Activated T-helper 2 cell treated with anti-CD3 and anti-CD28 coated beads, Interferon-gamma antibody, Interleukin-2, Interleukin-4, amounts not matched to agents 10 μg/mL and 5 μg/mL and 100 μg/mL, durations not matched to agents 14 hours and 24 hours and 36 hours (primary cell): ENCODE measurements at regions not wholly inside any gene's neighbourhood (a gene's known extent, or its start where the extent isn't known, plus 50 kb on each side); places are given as distances from the start of the nearest gene placed in this dataset.

Experiments
- DNase-seq: peaks from one replicate; pipeline ENCODE4 v3.0.0; 2021; ENCODE audit warnings: low spot score
- H3K27ac Mint-ChIP-seq: one replicate; pipeline ENCODE4 v1.8.0; 2021; ENCODE audit warnings: mixed read lengths
- H3K27me3 Mint-ChIP-seq: one replicate; pipeline ENCODE4 v1.8.0; 2021; ENCODE audit warnings: low read depth, mixed read lengths
- H3K36me3 Mint-ChIP-seq: one replicate; pipeline ENCODE4 v1.8.0; 2021; ENCODE audit warnings: low read depth, mixed read lengths
- H3K4me1 Mint-ChIP-seq: one replicate; pipeline ENCODE4 v1.8.0; 2021; ENCODE audit warnings: low read depth, mixed read lengths
- H3K4me3 Mint-ChIP-seq: one replicate; pipeline ENCODE4 v1.8.0; 2021; ENCODE audit warnings: low read depth, mild to moderate bottlenecking, moderate library complexity, mixed read lengths
- H3K9me3 Mint-ChIP-seq: one replicate; pipeline ENCODE4 v1.8.0; 2021; ENCODE audit warnings: mixed read lengths
- intact Hi-C: fragments of 100-400 bp; cut with micrococcal nuclease; formaldehyde crosslinking; loops from one replicate; pipeline ENCODE4 v1.15.1; 2023

DNA sequence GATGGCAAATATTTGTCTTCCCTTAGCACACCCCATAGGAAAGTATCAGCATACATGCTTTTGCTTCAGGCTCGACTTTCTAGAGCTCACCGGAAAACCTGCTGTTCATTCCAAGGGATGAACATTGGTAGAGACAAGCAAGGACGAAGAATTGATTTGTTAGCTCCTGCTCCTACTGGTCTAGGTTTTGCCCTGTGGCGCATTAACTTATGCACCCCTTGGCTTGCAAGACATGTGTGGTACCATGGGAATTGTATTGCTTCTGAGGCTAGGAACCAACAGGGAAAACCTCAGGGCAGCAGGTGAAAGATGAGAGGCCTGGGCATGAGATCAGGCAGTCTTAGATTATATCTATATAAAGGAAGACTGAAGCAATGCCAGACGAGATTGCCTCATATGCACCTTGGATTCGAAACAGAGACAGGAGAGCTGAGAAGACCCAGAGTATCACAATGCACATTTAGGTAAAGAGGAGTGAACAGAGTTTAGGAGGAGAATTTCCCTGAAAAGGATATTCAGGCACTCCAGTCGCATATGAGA lies 771.2 kb upstream of the B3GALT2 start:
- Mint-ChIP-seq H3K9me3 (no peaks in the 10 kb centered on the region), H3K36me3 (no peaks in the 10 kb centered on the region), H3K27ac (no peak overlapping the region), H3K4me3 (no peak overlapping the region), H3K27me3 (no peaks in the 10 kb centered on the region), H3K4me1 (no peaks in the 10 kb centered on the region)
- intact Hi-C loops, result no loop called here
- DNase-seq, result no peak

DNA sequence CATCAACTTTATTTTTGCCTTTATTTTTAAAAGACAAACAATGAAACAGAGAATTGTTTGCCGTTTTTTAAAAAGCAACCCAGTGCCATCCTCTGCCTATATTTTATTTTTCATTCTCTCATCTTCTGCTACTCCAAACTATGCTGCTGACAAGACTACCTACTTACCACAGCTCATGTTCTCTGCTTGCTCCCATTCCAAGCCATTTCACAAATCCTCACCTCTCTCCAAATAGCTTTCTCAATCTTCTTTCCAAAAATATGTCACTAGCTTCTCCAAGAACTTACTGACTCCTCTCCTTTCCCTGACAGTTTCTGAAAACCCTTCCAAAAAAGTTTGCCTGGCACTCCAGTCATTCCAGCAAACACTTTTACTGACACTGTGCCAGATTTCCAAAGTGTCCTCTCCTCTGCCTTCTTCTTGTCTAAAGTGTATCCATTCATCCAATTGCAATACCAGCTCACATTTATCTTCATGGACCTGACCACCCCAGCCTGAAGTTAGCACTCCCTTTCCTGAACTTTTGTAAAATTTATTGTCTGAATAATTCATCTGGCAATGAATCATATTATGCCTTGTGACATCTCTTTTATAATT lies 766.5 kb upstream of the B3GALT2 start:
- intact Hi-C loops, result no loop called here
- DNase-seq, result no peak
- Mint-ChIP-seq H3K9me3 (no peaks in the 10 kb centered on the region), H3K36me3 (no peaks in the 10 kb centered on the region), H3K4me3 (no peak overlapping the region), H3K4me1 (no peaks in the 10 kb centered on the region), H3K27me3 (no peaks in the 10 kb centered on the region), H3K27ac (no peak overlapping the region)

DNA sequence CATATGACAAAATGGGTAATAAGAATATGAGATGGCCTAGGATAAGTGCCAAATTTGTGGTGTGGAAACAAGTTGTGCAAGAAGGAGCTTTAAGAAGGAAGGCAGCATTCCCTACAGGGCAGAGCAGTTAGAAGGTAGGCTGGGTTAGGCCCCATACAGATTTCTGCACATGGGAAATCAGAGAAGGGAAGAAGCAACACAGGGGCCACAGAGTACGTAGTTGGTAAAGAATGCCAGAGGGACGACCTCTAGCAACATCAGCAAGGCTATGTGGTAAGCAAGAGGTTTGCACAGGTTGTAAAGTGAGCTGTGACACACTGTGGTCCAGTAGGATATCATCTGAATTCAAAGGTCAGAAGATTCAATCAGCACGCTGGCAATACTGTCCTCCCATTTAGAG lies 765.6 kb upstream of the B3GALT2 start:
- no peaks in the 10 kb centered on the region for H3K9me3 Mint-ChIP-seq
- H3K4me3 Mint-ChIP-seq, result no peak overlapping the region
- no peaks in the 10 kb centered on the region for H3K4me1 Mint-ChIP-seq
- no peak overlapping the region for H3K27ac Mint-ChIP-seq
- no peaks in the 10 kb centered on the region for H3K27me3 Mint-ChIP-seq
- H3K36me3 Mint-ChIP-seq, result no peaks in the 10 kb centered on the region
- intact Hi-C loops, result no loop called here
- no peak for DNase-seq

DNA sequence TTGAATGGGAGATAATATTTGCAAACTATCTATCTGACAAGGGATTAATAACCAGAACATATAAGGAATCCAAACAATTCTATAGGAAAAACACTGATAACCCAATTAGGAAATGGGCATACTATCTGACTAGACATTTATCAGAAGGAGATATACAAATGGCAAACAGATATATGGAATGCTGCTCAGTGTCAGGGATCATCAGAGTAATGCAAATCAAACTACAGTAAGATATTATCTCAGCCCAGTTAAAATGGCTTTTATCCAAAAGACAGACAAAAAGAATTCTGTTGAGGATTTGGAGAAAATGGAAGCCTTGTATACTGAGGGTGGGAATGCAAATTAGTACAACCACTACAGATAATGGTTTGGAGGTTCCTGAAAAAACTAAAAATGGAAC lies 758.0 kb upstream of the B3GALT2 start:
- Mint-ChIP-seq H3K27me3 (no peaks in the 10 kb centered on the region), H3K27ac (no peak overlapping the region), H3K36me3 (no peaks in the 10 kb centered on the region), H3K9me3 (peaks cover 3% of the 10 kb centered on the region), H3K4me3 (no peak overlapping the region), H3K4me1 (no peaks in the 10 kb centered on the region)
- DNase-seq, result no peak
- intact Hi-C loops, result no loop called here

DNA sequence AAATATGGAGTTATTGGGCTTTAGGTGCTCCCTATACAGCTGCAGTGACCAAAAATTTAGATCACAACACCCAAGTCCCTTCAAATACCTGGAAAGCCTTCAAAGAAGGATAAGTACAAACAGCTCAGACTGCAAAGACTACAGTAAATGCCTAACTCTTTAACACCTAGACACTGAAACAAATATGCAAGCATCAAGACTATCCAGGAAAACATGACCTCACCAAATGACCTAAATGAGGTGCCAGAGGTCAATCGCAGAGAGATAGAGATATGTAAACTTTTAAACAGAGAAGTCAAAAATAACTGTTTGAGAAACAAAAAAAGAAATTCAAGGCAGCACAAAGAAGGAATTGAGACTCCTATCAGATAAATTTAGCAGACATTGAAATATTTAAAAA lies 753.8 kb upstream of the B3GALT2 start:
- intact Hi-C loops, result no loop called here
- H3K27ac Mint-ChIP-seq, result no peak overlapping the region
- no peak overlapping the region for H3K4me3 Mint-ChIP-seq
- no peaks in the 10 kb centered on the region for H3K36me3 Mint-ChIP-seq
- H3K4me1 Mint-ChIP-seq, result no peaks in the 10 kb centered on the region
- H3K9me3 Mint-ChIP-seq, result peaks cover 3% of the 10 kb centered on the region
- no peak for DNase-seq
- no peaks in the 10 kb centered on the region for H3K27me3 Mint-ChIP-seq

DNA sequence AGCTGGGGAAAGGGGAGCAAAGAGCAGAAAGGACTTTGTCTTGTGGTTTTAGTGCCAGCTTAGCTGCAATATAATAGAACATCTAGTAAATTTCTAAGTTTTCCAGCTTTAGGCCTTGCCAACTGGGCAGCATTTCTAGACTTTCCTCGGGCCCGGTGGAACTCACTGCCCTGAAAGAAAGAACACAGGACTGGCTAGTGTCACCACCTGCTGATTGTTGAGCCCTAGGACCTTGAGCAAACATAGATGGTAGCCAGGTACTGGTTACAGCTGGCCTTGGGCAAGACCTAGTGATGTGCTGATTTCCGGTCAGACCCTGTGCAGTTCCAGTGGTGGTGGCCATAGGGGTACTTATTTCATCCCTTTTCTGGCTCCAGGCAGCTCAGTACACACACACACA lies 753.2 kb upstream of the B3GALT2 start:
- DNase-seq, result no peak
- intact Hi-C loops, result no loop called here
- Mint-ChIP-seq H3K36me3 (no peaks in the 10 kb centered on the region), H3K27ac (no peak overlapping the region), H3K4me3 (no peak overlapping the region), H3K4me1 (no peaks in the 10 kb centered on the region), H3K9me3 (no peaks in the 10 kb centered on the region), H3K27me3 (no peaks in the 10 kb centered on the region)

DNA sequence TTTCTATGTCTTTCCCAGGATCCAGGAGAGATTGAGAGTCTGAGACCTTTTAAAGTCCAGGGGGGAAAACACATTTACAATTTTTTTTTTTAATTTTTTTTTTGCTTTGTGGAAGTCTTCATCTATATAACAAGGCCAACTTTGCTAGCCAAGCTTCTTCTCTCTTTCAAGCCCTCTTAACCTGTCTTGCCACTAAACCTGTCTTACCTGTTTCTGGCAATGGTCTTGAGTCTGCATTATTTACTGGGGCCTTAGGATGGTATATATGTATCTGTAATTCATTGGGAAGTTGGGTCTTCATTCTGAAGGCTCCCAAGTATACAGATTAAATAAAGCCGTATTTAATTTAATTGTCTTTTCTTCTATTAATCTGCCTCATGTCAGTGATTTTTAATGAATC lies 750.9 kb upstream of the B3GALT2 start:
- H3K27me3 Mint-ChIP-seq, result no peaks in the 10 kb centered on the region
- no peaks in the 10 kb centered on the region for H3K36me3 Mint-ChIP-seq
- DNase-seq, result no peak
- H3K9me3 Mint-ChIP-seq, result no peaks in the 10 kb centered on the region
- no peak overlapping the region for H3K27ac Mint-ChIP-seq
- intact Hi-C loops, result no loop called here
- H3K4me3 Mint-ChIP-seq, result no peak overlapping the region
- H3K4me1 Mint-ChIP-seq, result no peaks in the 10 kb centered on the region

DNA sequence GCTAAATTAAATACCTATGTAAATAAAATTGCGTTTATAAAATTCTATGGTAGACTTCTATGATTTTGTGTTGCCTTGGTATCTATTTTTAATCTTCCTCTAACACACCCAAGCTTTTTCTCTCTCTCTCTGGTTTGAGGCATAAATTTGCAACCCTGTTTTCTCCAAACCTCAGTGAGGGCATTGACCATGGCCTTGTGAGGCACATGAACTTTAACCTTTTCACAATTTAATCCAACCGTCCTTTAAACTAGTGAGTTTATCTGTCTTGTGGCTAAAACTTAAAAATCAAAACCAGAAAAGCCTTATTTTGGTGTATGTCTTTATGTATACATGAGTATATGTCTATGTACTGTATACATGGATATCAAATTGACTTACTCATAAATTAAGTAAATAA lies 746.6 kb upstream of the B3GALT2 start:
- no peaks in the 10 kb centered on the region for H3K27me3 Mint-ChIP-seq
- H3K4me1 Mint-ChIP-seq, result no peaks in the 10 kb centered on the region
- H3K9me3 Mint-ChIP-seq, result peaks cover 8% of the 10 kb centered on the region
- no peak overlapping the region for H3K27ac Mint-ChIP-seq
- H3K36me3 Mint-ChIP-seq, result no peaks in the 10 kb centered on the region
- H3K4me3 Mint-ChIP-seq, result no peak overlapping the region
- no peak for DNase-seq
- intact Hi-C loops, result no loop called here

DNA sequence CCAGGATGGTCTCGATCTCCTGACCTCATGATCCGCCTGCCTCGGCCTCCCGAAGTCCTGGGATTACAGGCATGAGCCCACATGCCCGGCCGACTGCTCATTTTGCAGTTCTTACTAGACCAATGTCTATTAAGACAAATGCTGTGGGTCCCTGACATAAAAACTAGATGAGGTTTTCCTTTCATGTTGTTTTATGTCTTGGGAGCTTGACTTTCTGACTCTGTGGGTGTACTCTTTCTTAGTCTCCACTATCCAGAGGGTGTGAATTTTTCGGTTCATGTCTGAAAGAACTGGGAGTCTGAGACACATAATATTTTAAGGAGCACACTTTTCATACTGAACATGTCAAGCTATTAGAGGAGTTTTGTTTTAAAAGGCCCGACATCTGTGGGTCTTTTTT lies 744.9 kb upstream of the B3GALT2 start:
- Mint-ChIP-seq H3K27me3 (no peaks in the 10 kb centered on the region), H3K9me3 (peaks cover 14% of the 10 kb centered on the region), H3K4me3 (no peak overlapping the region), H3K27ac (no peak overlapping the region), H3K36me3 (no peaks in the 10 kb centered on the region), H3K4me1 (no peaks in the 10 kb centered on the region)
- no peak for DNase-seq
- intact Hi-C loops, result no loop called here

DNA sequence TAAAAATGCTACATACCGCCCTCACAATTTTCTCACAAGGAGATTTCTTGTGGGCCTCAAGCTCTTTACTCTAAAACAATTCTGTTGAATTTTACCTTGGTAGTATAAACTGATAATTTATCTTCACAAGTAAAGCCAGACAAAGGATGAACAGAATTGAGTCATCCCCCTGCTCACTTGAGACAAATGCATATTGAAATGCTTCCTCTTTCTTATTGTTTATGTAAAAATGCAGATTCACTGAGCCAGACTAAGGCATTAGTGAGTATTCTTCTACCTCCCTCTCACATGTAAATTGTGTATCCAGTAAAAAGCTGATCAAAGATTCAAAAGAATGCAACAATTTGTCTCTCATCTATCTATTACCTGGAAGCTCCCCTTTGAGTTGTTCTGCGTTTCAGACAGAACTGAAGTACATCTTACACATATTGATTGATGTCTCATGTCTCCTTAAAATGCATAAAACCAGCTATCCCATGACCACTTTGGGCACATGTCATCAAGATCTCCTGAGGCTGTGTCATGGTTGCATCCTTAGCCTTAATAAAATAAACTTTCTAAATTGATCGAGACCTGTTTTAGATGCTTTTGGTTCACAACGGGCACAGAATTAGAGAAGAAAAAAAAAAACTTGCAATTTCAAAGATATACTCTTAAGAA lies 743.1 kb upstream of the B3GALT2 start:
- Mint-ChIP-seq H3K27me3 (no peaks in the 10 kb centered on the region), H3K27ac (no peak overlapping the region), H3K4me1 (no peaks in the 10 kb centered on the region), H3K36me3 (no peaks in the 10 kb centered on the region), H3K4me3 (no peak overlapping the region), H3K9me3 (peaks cover 15% of the 10 kb centered on the region)
- intact Hi-C loops, result no loop called here
- DNase-seq, result no peak

DNA sequence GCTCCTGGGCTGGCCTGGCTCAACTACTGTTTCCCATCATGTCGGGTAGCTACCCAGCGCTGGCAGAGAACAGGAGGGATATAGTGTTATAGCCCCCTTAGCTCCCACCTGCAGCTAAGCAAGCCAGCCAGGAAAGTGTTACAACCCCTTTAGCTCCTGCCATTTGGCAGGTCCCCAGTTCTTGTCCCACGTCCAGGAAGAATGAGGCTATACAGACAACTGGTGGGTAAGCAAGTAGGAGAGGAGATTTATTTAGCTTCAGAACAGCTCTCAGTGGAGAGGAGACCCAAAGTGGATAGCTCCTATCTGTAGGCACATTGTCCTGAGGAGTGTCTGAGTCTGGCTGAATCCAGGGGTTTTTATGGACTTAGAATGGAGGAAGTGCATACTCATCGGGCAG lies 741.1 kb upstream of the B3GALT2 start:
- no peaks in the 10 kb centered on the region for H3K27me3 Mint-ChIP-seq
- no peaks in the 10 kb centered on the region for H3K36me3 Mint-ChIP-seq
- DNase-seq, result no peak
- H3K4me3 Mint-ChIP-seq, result no peak overlapping the region
- H3K4me1 Mint-ChIP-seq, result no peaks in the 10 kb centered on the region
- peaks cover 15% of the 10 kb centered on the region for H3K9me3 Mint-ChIP-seq
- intact Hi-C loops, result no loop called here
- no peak overlapping the region for H3K27ac Mint-ChIP-seq

DNA sequence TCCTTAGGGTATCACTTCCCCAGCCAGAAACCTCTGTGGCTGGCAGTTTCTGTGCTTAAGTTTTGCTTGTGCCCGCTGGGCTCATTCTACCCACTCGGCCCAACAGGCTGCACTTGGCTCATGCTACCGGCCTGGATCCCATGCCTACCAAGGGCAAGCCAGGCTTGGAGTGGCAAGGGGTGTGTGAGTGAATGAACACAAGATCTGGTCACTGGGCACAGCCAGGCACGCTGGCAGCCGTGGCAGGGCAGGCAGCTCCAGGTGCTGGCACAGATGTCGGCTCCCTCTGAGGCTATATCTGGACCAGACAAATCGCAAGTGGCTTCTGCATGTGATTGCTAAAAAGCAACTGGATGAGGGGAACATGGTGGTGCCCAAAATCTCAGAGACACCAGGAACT lies 740.5 kb upstream of the B3GALT2 start:
- Mint-ChIP-seq H3K27ac (no peak overlapping the region), H3K9me3 (peaks cover 15% of the 10 kb centered on the region), H3K36me3 (no peaks in the 10 kb centered on the region), H3K4me1 (no peaks in the 10 kb centered on the region), H3K27me3 (no peaks in the 10 kb centered on the region), H3K4me3 (no peak overlapping the region)
- intact Hi-C loops, result no loop called here
- no peak for DNase-seq

DNA sequence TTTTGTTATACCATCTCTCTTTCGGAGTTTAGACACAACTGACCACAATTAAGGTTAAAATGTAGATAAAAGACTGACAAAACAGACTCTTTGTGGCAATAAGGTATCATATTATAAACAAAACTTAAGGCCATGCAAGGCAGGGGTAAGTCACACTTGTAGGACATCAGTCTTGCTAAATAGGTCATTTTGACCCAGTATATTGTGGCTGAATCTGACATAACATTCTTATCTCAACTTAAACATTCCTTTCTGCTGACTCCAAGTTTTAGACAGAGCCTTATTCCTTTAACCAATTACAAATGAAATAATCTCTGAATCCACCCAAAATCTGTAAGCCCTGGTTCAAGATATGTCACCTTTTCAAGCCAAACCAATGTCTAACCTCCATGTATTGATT lies 733.4 kb upstream of the B3GALT2 start:
- Mint-ChIP-seq H3K27ac (no peak overlapping the region), H3K27me3 (no peaks in the 10 kb centered on the region), H3K9me3 (no peaks in the 10 kb centered on the region), H3K4me1 (peaks cover 1% of the 10 kb centered on the region), H3K36me3 (no peaks in the 10 kb centered on the region), H3K4me3 (no peak overlapping the region)
- no peak for DNase-seq
- intact Hi-C loops, result no loop called here
